ENCODE measurements at regions not wholly inside any gene's neighbourhood (a gene's known extent, or its start where the extent isn't known, plus 50 kb on each side); places are given as distances from the start of the nearest gene placed in this dataset.

DNA sequence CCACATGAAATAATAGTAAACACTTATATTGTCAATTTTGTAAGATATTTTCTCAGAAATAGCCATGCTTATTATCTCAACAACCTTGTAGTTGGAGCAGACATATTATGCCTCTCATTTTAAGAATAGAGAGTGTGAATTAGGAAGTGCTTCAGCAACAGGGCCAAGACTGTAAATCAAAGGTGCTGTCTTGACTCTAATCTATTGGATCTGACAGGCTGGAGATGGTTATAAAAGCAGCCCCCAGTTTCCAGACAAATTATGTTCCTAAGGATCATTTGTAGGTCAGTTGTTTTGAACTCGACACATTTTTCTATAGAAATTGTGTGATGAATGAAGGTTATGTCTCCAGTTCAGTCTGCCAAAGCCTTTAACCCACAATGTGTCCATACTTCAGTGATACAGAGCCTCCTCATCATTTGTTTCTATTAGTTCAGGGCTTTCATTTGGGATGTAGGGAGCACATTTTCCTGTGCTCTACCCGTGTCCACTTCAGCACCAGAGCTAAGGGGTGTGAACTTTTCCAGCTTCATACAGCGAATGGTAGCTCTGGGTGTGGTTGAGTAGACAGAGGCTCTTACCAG is 284.8 kb upstream of the FBXO33 start:
- Histone ChIP-seq H3K4me2 (ENCODE audit: insufficient read depth, insufficient read length, low read length) (no peak overlapping the region), H3T11ph (ENCODE audit: low read length) (no peak overlapping the region), H4K5ac (ENCODE audit: insufficient read length, low read depth, low read length) (no peak overlapping the region), H2BK20ac (ENCODE audit: low read depth, low read length, poor library complexity, severe bottlenecking) (no peak overlapping the region), H2AFZ (ENCODE audit: low read length) (no peak overlapping the region), H3K23ac (ENCODE audit: insufficient read length, low read depth, low read length) (no peak overlapping the region), H3K27ac (ENCODE audit: insufficient read length, low read depth, low read length) (no peak overlapping the region), H4K8ac (replicated peaks; ENCODE audit: insufficient read length, low read depth, low read length) (no peak overlapping the region), H2BK5ac (ENCODE audit: insufficient read length, low read length) (no peak overlapping the region), H3K9ac (ENCODE audit: extremely low read depth, insufficient read length, low read length) (no peak overlapping the region), H3K56ac (ENCODE audit: insufficient read length, low read depth, low read length) (no peak overlapping the region), H3K4me1 (ENCODE audit: insufficient read depth, low read length) (no peaks in the 10 kb centered on the region), H3K14ac (ENCODE audit: insufficient read depth, low read length) (no peak overlapping the region), H3K79me1 (ENCODE audit: insufficient read depth, low read depth, low read length, poor library complexity, severe bottlenecking) (no peaks in the 10 kb centered on the region), H3K79me2 (ENCODE audit: insufficient read depth, low read length) (no peaks in the 10 kb centered on the region), H3K4ac (ENCODE audit: low read depth, low read length) (no peak overlapping the region), H3K9me3 (ENCODE audit: control insufficient read depth, low read depth, low read length) (no peaks in the 10 kb centered on the region), H2BK15ac (ENCODE audit: low read depth, low read length) (no peak overlapping the region), H3K23me2 (ENCODE audit: insufficient read length, low read depth, low read length, poor library complexity, severe bottlenecking) (no peaks in the 10 kb centered on the region), H4K91ac (ENCODE audit: insufficient read length, low read depth, low read length) (no peak overlapping the region), H3K18ac (ENCODE audit: insufficient read length, low read depth, low read length) (no peak overlapping the region), H2BK120ac (ENCODE audit: low read depth, low read length, poor library complexity, severe bottlenecking) (no peak overlapping the region), H4K20me1 (ENCODE audit: control insufficient read depth, insufficient read depth, insufficient read length) (no peaks in the 10 kb centered on the region), H2BK12ac (ENCODE audit: insufficient read length, low read depth, low read length) (no peak overlapping the region), H2AK5ac (ENCODE audit: insufficient read length, low read length) (no peak overlapping the region), H3K27me3 (ENCODE audit: insufficient read depth, low read length) (no peaks in the 10 kb centered on the region)
- H3K4me3 Mint-ChIP-seq = no peak overlapping the region
- peaks cover 8 to 9% of the 10 kb centered on the region in 2 experiments for H3K4me1 Mint-ChIP-seq
- H3K27me3 Mint-ChIP-seq (ENCODE audit: low read depth) = no peaks in the 10 kb centered on the region
- TF ChIP-seq, protein P1, sequence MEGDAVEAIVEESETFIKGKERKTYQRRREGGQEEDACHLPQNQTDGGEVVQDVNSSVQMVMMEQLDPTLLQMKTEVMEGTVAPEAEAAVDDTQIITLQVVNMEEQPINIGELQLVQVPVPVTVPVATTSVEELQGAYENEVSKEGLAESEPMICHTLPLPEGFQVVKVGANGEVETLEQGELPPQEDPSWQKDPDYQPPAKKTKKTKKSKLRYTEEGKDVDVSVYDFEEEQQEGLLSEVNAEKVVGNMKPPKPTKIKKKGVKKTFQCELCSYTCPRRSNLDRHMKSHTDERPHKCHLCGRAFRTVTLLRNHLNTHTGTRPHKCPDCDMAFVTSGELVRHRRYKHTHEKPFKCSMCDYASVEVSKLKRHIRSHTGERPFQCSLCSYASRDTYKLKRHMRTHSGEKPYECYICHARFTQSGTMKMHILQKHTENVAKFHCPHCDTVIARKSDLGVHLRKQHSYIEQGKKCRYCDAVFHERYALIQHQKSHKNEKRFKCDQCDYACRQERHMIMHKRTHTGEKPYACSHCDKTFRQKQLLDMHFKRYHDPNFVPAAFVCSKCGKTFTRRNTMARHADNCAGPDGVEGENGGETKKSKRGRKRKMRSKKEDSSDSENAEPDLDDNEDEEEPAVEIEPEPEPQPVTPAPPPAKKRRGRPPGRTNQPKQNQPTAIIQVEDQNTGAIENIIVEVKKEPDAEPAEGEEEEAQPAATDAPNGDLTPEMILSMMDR (conservative IDR thresholded peaks at IDR 0.05) = no peak
- no peak for DNase-seq
- H3K9me3 Mint-ChIP-seq = no peaks in the 10 kb centered on the region; a peak in 1 of 5 replicates
- 0 out of 7 replicates have a peak overlapping the region, but pooled peaks of 2 of the 3 experiments have one; percentile 8 to 28 for H3K27ac Mint-ChIP-seq
- no CpG with 5 or more reads among the region's 3 CpGs for WGBS (ENCODE audit: extremely low coverage, insufficient read length, low lambda C conversion rate)
- H3K36me3 Mint-ChIP-seq (ENCODE audit: insufficient read depth in 1 of 3, low read depth in 3 of 3) = no peaks in the 10 kb centered on the region
